B cell (primary cell): ENCODE measurements at regions not wholly inside any gene's neighbourhood (a gene's known extent, or its start where the extent isn't known, plus 50 kb on each side); places are given as distances from the start of the nearest gene placed in this dataset.

Experiments
- CTCF ChIP-seq: fragments of 200-600 bp; IDR thresholded peaks from one replicate; pipeline ENCODE4 v1.8.0; 2022; ENCODE audit warnings: antibody characterized with exemption, mild to moderate bottlenecking
- EZH2 ChIP-seq: IDR thresholded peaks from 2 replicates; pipeline ENCODE4 v1.6.1; 2012; ENCODE audit warnings: borderline replicate concordance, low read depth, mild to moderate bottlenecking, moderate library complexity, low read length; ENCODE audit not compliant: insufficient read depth, poor library complexity, severe bottlenecking

- TF ChIP-seq EZH2, result no peak
- TF ChIP-seq CTCF, result no peak
These were observed 432.0 kb upstream of the SLIT2 start for GRCh38 chr4:19819737-19820136.
